DND-41 (cell line): ENCODE measurements at regions not wholly inside any gene's neighbourhood (a gene's known extent, or its start where the extent isn't known, plus 50 kb on each side); places are given as distances from the start of the nearest gene placed in this dataset.

ENCODE experiments used
- ATAC-seq: fragments of 200-7000 bp; cut with Tn5 transposase; 3 replicates; pipeline ENCODE4 v1.9.1; 2021; ENCODE audit warnings: low read depth; ENCODE audit not compliant: insufficient read depth
- DNase-seq: peaks from one replicate; pipeline ENCODE4 v3.0.0-alpha.2; 2020
- H2AFZ ChIP-seq: 2 replicates; pipeline ENCODE4 v1.6.0; 2012; ENCODE audit warnings: low read depth, low read length
- H3K27ac ChIP-seq: 2 replicates; pipeline ENCODE4 v1.5.1; 2012; ENCODE audit warnings: low read length, inconsistent platforms
- H3K27me3 ChIP-seq: fragments of 200-600 bp; sonication (generic); 2 replicates; pipeline ENCODE4 v1.6.0; 2012; ENCODE audit warnings: low read length, mild to moderate bottlenecking, inconsistent platforms; ENCODE audit not compliant: insufficient read depth, poor library complexity
- H3K36me3 ChIP-seq: 2 replicates; pipeline ENCODE4 v1.5.1; 2012; ENCODE audit warnings: low read length, inconsistent platforms; ENCODE audit not compliant: insufficient read depth
- H3K4me1 ChIP-seq: 2 replicates; pipeline ENCODE4 v1.5.1; 2012; ENCODE audit warnings: mild to moderate bottlenecking, low read length; ENCODE audit not compliant: insufficient read depth
- H3K4me2 ChIP-seq: 2 replicates; pipeline ENCODE4 v1.6.0; 2012; ENCODE audit warnings: mild to moderate bottlenecking, moderate library complexity, low read length, inconsistent platforms; ENCODE audit not compliant: insufficient read depth
- H3K4me3 ChIP-seq, 2 experiments: fragments of 200-600 bp in 1 of 2; shearing (Covaris generic) in 1 of 2; 2 replicates each; pipeline ENCODE4 v1.5.1; 2012 to 2016; ENCODE audit warnings: inconsistent platforms in 2 of 2, low read length in 2 of 2, mild to moderate bottlenecking in 2 of 2, low read depth in 1 of 2, moderate library complexity in 1 of 2
- H3K79me2 ChIP-seq: 2 replicates; pipeline ENCODE4 v1.6.0; 2012; ENCODE audit warnings: low read length, inconsistent platforms; ENCODE audit not compliant: insufficient read depth
- H3K9ac ChIP-seq: 2 replicates; pipeline ENCODE4 v1.6.0; 2012; ENCODE audit warnings: low read depth, mild to moderate bottlenecking, inconsistent platforms, low read length, moderate library complexity
- H3K9me3 ChIP-seq: 2 replicates; pipeline ENCODE4 v1.5.1; 2012; ENCODE audit warnings: low read length, moderate library complexity, mild to moderate bottlenecking, inconsistent platforms; ENCODE audit not compliant: insufficient read depth, severe bottlenecking
- H4K20me1 ChIP-seq: 2 replicates; pipeline ENCODE4 v1.6.0; 2012; ENCODE audit warnings: low read length; ENCODE audit not compliant: insufficient read depth
- CTCF ChIP-seq: IDR thresholded peaks from 2 replicates; pipeline ENCODE4 v1.5.1; 2012; ENCODE audit warnings: borderline replicate concordance, low read length, moderate library complexity, mild to moderate bottlenecking; ENCODE audit not compliant: poor library complexity, severe bottlenecking; ENCODE audit errors: extremely low read depth
- EZH2 ChIP-seq: IDR thresholded peaks from 3 replicates; pipeline ENCODE4 v1.6.1; 2012; ENCODE audit warnings: borderline replicate concordance, low read depth, mild to moderate bottlenecking, moderate library complexity, low read length, inconsistent platforms; ENCODE audit not compliant: severe bottlenecking

- TF ChIP-seq CTCF (no peak), EZH2 (no peak)
- Histone ChIP-seq H4K20me1 (0 out of 2 replicates have a peak, but pooled peaks cover 3% of the 10 kb centered on the region), H3K79me2 (no peaks in the 10 kb centered on the region), H3K4me3 (no peak overlapping the region), H3K36me3 (no peaks in the 10 kb centered on the region), H3K9me3 (no peaks in the 10 kb centered on the region), H3K27me3 (no peaks in the 10 kb centered on the region), H3K27ac (no peak overlapping the region), H3K4me2 (no peak overlapping the region), H3K4me1 (no peaks in the 10 kb centered on the region), H2AFZ (no peak overlapping the region), H3K9ac (no peak overlapping the region)
- DNase-seq (no peak), ATAC-seq (no peak)
Measured at GRCh38 chr22:44601725-44602124, 100.3 kb upstream of the PRR5 start.

- H3K4me1 ChIP-seq = no peaks in the 10 kb centered on the region
Measured at GRCh38 chr22:44601189-44601588, 100.8 kb upstream of the PRR5 start.

GRCh38 chr22:44600207-44600785 lies 101.7 kb upstream of the PRR5 start:
- TF ChIP-seq EZH2 (no peak), CTCF (no peak)
- ATAC-seq = no peak
- no peaks in the 10 kb centered on the region for H3K9me3 ChIP-seq
- peaks cover 3% of the 10 kb centered on the region; the same call in 1 of the 2 replicates for H4K20me1 ChIP-seq
- H3K36me3 ChIP-seq = no peaks in the 10 kb centered on the region
- H3K27me3 ChIP-seq = no peaks in the 10 kb centered on the region
- DNase-seq = no peak
- H3K9ac ChIP-seq = no peak overlapping the region
- H3K79me2 ChIP-seq = no peaks in the 10 kb centered on the region
- H3K27ac ChIP-seq = no peak overlapping the region
- H3K4me3 ChIP-seq = no peak overlapping the region
- H2AFZ ChIP-seq = no peak overlapping the region
- H3K4me2 ChIP-seq = no peak overlapping the region
- H3K4me1 ChIP-seq = no peaks in the 10 kb centered on the region

More at GRCh38 chr22:44601189-44601588, 100.8 kb upstream of the PRR5 start:
- Histone ChIP-seq H3K4me3 (no peak overlapping the region), H3K9me3 (no peaks in the 10 kb centered on the region), H3K27me3 (no peaks in the 10 kb centered on the region), H3K79me2 (no peaks in the 10 kb centered on the region), H2AFZ (no peak overlapping the region), H3K4me2 (no peak overlapping the region), H4K20me1 (peaks cover 3% of the 10 kb centered on the region; the same call in 1 of the 2 replicates), H3K36me3 (no peaks in the 10 kb centered on the region), H3K27ac (no peak overlapping the region), H3K9ac (no peak overlapping the region)
- ATAC-seq = no peak
- TF ChIP-seq EZH2 = no peak
- TF ChIP-seq CTCF = no peak
- DNase-seq = no peak
